HG02870 (cell line): ENCODE measurements at regions not wholly inside any gene's neighbourhood (a gene's known extent, or its start where the extent isn't known, plus 50 kb on each side); places are given as distances from the start of the nearest gene placed in this dataset.

Experiments used
- ATAC-seq: cut with Tn5 transposase; IDR thresholded peaks from one replicate; pipeline ENCODE4 v1.9.1; 2021; ENCODE audit warnings: mild to moderate bottlenecking, moderate library complexity; ENCODE audit not compliant: unreplicated experiment

GRCh38 chr3:187899246-187899645, 154.0 kb upstream of the BCL6 start:
- ATAC-seq = no peak

DNA sequence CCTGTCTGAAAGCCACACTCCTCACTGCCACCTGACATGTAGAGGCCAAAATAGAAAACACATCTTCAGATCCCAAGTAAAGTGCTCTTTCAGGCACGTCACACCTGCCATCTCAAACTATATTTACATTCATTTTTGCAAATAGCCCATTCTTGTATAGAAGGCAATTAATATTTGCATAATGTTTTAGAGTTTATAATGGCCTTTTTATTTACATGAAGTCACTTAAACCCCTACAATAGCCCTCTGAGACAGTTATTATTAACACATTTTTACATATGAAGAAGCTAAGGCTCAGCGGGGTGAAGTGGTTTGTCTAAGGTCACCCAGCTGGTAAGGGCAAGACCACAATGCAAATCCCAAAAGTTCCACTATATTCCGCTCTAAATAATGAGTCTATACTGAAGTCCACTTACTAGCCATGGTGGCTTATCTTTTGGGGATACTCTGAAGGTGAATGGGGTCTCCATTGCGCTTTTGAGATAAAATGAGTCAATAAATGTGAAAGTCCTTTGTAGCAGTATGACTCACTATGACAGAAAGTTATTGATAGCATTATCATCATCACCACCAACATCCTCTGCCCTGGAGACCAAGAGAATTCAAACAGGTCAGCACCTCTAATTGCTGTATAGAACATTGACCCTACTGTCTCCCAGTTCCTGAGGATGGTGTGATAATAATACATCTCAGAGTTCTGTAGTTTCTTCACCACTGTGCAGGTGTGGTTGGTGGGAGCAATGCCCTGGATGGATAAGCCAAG, 155.9 kb upstream of the BCL6 start:
- no peak for ATAC-seq

- peak; percentile 77 for ATAC-seq
Observed at GRCh38 chr3:187902041-187902471, 156.8 kb upstream of the BCL6 start.

DNA sequence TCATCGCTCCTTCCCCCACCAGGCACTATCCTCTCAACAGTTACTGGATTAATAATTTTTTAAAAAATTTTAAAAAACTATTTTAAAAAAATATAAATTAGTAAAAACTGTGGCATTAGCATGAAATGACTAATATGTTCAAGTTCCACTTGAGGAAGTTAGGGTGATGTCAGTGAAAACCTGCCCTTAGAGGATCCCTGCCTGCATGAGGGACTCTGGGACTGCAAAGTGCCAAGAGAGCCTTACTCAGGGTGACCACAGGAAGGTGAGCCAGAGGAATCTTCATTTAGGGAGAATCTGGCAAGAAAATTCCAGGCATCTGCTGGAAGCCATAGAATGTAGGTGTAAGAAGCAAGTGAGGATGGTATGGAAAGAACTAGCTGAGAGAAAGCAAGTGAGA, 157.7 kb upstream of the BCL6 start:
- no peak for ATAC-seq

GRCh38 chr3:187903697-187904096, 158.4 kb upstream of the BCL6 start:
- no peak for ATAC-seq

GRCh38 chr3:187906416-187906815, 161.1 kb upstream of the BCL6 start:
- ATAC-seq = no peak

DNA sequence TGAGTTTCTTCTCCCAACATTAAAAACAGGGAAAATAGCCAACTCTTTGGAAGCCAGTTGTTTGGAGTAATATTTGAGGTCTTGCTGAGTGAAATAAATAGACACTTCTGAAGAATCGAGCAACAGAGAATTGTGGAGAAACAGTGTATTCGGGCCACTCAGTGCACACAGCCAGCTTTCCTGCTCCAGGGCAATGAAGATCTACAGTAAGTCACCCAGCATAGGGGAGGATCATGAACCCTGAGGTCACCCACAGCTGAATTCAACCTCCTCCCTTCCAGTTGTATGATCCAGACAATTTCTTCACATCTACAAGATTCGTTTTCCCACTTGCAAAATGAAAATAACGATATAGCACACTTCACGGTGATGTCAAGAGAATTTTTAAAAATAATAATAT, 161.7 kb upstream of the BCL6 start:
- no peak for ATAC-seq

DNA sequence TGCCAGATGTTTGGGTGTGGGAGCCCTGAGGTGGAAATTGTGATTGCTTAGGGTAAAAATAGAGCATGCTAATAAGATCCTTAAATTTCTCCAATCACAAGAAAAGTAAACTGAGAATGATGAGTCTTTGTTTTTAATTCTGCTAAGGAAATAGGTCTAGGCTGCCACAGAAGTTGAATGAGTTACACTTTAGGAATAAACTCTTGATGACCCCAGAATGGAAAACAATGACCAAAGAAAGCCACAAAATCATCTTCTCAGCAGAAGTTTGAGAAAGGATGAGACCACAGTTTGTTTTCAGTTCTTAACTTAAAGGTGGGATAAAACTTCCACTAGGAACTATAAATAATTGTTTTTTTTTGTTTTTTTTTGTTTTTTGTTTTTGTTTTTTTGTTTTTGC, 164.6 kb upstream of the BCL6 start:
- ATAC-seq = no peak

- no peak for ATAC-seq
Observed at GRCh38 chr3:187912007-187912406, 166.7 kb upstream of the BCL6 start.

DNA sequence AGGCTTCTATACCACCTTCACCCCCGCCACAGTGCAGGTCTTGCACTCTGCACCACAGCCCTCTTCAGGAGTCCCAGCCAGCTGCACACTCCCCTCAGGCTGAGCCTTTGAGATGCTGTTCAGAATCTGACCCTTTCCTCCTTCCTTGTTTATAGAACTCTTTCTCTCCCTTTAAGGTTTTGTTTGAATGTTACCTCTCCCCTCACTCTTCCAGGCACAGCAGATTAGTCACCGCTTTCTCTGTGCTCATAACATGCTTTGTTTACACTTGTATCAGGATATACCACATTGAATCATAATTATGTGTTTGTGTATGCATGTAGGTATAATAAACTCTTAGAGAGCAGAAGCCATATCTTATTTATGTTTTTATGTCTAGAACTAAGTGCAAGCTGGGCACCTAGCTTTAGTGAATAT, 168.4 kb upstream of the BCL6 start:
- ATAC-seq = no peak

DNA sequence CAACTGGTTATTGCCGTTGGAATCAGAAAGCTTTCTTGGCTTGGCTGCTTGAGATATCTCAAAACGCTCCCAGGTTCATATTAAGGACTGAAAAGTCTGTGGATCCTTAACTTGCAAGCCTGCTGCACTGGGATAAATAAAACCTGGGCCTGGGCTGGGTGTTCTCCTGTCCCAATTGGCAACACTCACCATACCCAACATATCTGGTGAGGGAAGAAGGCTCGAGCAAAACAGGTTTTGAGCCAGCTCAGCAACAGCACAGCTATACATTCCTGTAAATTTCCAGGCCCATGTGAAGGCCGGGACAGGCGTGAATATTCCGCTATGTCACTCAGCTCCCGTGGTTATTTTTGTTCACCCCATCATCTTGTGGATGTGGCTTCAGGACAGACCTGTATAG, 169.0 kb upstream of the BCL6 start:
- no peak for ATAC-seq

- no peak for ATAC-seq
Observed at GRCh38 chr3:187916072-187916471, 170.8 kb upstream of the BCL6 start.

- no peak for ATAC-seq
Observed at GRCh38 chr3:187918081-187918644, 172.9 kb upstream of the BCL6 start.

GRCh38 chr3:187919048-187919447, 173.8 kb upstream of the BCL6 start:
- ATAC-seq = peak; percentile 95

- ATAC-seq = peak; percentile 33
Observed at GRCh38 chr3:187919544-187919943, 174.3 kb upstream of the BCL6 start.

DNA sequence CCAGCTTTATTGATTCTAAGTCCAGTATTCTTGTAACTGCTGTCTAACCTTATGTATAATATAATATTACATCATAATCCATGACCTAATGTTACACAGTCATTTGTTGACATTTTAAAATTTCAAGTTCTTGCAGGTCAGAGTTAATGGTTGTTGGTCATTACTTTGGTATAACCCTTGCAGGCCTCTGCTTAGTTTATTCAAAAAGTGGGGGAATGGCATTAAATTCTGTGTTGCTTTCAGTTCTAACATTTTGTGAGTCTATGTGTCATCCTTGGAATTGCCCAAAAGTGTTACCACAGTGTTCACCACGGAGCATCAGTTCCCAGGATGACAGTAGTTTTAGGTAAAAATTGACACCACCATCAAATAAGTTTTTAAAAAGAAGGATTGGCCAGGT, 174.8 kb upstream of the BCL6 start:
- no peak for ATAC-seq

GRCh38 chr3:187920913-187921312, 175.6 kb upstream of the BCL6 start:
- ATAC-seq = no peak

DNA sequence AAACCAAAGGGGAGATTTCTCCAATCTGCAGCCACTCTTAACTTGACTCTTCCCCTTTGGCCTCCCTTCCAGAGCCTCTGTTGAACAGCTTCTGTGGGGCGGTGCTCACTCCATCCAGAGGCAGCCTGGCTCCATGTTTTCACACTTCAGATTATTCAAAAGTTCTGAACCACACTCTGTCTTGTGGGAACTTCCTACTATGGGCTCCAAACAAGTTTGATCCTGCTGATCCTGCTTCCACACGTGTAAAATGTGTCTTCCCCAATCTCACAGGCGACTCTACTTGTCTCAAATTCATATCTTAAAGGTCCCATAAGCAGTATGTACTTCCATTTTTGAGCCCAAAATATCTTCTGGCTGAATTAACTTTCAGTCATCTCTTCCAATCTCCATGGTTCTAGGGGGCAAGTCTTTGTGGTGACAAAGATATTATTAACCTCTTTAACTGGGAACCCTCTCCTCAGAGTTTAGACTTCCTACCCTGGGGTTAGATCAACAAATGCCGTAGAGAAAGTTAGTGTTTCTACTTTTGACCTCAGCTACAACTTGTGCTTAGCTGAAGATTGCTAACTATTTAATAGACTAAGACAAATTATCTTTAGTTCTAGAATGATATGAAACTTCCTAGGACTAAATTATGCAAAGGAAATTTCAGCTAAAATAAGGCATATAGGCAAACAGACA, 176.3 kb upstream of the BCL6 start:
- ATAC-seq = no peak

- no peak for ATAC-seq
Observed at GRCh38 chr3:187922704-187923416, 177.6 kb upstream of the BCL6 start.

GRCh38 chr3:187924651-187925050, 179.4 kb upstream of the BCL6 start:
- no peak for ATAC-seq

DNA sequence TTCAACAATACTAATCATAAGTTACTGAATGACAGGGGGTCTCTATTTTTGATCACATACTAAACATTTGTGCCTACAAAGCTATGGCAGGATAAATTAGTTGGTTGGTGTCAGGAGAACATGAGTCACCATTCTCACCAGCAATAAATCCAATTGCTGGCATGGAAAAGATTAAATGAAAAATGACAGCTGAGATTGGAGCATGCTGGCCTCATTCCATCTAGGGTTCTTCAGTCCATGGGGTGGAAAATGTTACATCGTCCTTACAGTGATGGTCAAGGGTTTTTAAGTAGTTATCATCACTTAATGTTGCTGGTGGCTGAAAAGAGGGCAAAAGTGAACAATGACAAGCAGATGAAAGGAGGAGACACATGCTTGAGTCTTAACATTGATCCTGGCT, 180.1 kb upstream of the BCL6 start:
- ATAC-seq = no peak

- ATAC-seq = no peak
Observed at GRCh38 chr3:187926620-187927019, 181.4 kb upstream of the BCL6 start.
